PFSK-1 (cell line): ENCODE measurements at regions not wholly inside any gene's neighbourhood (a gene's known extent, or its start where the extent isn't known, plus 50 kb on each side); places are given as distances from the start of the nearest gene placed in this dataset.

Experiments
- POLR2AphosphoS5 ChIP-seq: IDR thresholded peaks from 2 replicates; pipeline ENCODE4 v1.6.1; 2012; ENCODE audit warnings: low read depth, mild to moderate bottlenecking, control low read depth, low read length, moderate library complexity
- TF ChIP-seq, protein P1 (sequence below), 2 experiments: IDR thresholded peaks; 2 replicates each; pipeline versions ENCODE4 v1.6.1 to v1.8.0; 2011 to 2012; ENCODE audit warnings: low read depth in 2 of 2, low read length in 2 of 2, control low read depth in 1 of 2, inconsistent platforms in 1 of 2, mild to moderate bottlenecking in 1 of 2, moderate library complexity in 1 of 2; ENCODE audit not compliant: insufficient read depth in 1 of 2

DNA sequence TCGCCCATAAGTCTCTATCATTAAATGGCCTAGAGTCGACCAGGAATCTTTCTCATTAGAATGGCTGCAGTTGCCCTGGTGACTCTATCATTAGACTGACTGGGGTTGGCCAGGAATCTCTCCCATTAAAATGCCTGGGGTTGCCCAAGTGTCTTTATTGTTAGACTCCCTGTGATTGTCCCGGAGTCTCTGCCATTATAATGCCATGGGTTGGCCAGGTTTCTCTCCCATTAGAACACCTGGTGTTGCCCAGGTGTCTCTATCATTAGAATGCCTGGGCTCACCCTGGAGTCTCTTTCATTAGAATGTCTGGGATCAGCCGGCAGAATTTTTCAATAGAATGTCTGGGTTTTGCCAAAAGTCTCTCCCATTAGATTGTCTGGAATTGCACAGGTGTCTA lies 1459.3 kb downstream of the UQCRFS1 start:
- TF ChIP-seq, protein P1, sequence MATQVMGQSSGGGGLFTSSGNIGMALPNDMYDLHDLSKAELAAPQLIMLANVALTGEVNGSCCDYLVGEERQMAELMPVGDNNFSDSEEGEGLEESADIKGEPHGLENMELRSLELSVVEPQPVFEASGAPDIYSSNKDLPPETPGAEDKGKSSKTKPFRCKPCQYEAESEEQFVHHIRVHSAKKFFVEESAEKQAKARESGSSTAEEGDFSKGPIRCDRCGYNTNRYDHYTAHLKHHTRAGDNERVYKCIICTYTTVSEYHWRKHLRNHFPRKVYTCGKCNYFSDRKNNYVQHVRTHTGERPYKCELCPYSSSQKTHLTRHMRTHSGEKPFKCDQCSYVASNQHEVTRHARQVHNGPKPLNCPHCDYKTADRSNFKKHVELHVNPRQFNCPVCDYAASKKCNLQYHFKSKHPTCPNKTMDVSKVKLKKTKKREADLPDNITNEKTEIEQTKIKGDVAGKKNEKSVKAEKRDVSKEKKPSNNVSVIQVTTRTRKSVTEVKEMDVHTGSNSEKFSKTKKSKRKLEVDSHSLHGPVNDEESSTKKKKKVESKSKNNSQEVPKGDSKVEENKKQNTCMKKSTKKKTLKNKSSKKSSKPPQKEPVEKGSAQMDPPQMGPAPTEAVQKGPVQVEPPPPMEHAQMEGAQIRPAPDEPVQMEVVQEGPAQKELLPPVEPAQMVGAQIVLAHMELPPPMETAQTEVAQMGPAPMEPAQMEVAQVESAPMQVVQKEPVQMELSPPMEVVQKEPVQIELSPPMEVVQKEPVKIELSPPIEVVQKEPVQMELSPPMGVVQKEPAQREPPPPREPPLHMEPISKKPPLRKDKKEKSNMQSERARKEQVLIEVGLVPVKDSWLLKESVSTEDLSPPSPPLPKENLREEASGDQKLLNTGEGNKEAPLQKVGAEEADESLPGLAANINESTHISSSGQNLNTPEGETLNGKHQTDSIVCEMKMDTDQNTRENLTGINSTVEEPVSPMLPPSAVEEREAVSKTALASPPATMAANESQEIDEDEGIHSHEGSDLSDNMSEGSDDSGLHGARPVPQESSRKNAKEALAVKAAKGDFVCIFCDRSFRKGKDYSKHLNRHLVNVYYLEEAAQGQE (IDR thresholded peaks at IDR 0.05; ENCODE audit: insufficient read depth in 1 of 2, low read depth in 2 of 2, low read length in 2 of 2): no peak
- no peak for TF ChIP-seq POLR2AphosphoS5
